ENCODE measurements at regions not wholly inside any gene's neighbourhood (a gene's known extent, or its start where the extent isn't known, plus 50 kb on each side); places are given as distances from the start of the nearest gene placed in this dataset.

GRCh38 chr3:152184971-152185686, 83.6 kb upstream of the MBNL1 start:
- intact Hi-C loops (cut with DNase I; ENCODE audit: low total_unique reads): no loop called here
- TF ChIP-seq POLR2A (IDR thresholded peaks at IDR 0.05) (no peak), CTCF (IDR thresholded peaks at IDR 0.05) (no peak)
- 91 to 94% methylated on average over 5 of the region's 5 CpGs for WGBS, 2 donors
- H3K4me3 ChIP-seq (ENCODE audit: low read depth, poor library complexity, severe bottlenecking): no peak overlapping the region
- no peak for DNase-seq (ENCODE audit: low spot score in 2 of 2)

DNA sequence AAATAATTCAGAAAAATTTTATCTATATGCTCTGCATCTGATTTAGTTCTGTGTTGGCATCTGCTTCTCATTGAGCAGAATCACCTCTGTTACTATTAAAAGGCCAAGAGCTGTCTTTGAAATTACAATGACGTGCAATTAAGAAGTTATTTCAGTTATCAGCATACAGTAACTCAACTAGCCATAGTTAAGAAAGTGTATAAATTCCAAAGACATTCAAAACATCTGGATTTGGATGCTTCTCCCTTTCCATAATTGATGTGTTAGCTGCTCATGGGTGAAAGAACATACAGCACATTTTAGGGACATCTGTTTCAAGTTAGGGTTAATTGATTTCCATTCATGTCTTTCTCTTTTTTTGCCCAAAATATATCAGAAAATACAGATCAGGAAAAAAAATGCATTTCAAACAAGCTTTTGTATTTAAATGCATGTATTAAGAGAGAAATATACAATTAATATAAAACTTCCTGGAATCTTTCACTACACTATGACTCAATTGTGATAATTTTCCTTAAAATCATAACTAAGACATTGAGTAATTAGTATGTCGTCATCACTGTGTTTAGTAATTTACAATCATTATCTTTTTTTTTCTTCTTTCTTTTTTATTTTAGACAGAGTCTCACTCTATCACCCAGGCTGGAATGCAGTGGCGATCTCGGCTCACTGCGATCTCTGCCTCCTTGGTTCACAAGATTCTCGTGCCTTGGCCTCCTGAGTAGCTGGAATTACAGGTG, 82.7 kb upstream of the MBNL1 start:
- no peak for TF ChIP-seq CTCF (IDR thresholded peaks at IDR 0.05)
- TF ChIP-seq POLR2A (IDR thresholded peaks at IDR 0.05): no peak
- intact Hi-C loops (cut with DNase I; ENCODE audit: low total_unique reads): no loop called here
- 74 to 79% methylated on average over 6 of the region's 6 CpGs for WGBS, 2 donors
- no peak overlapping the region for H3K4me3 ChIP-seq (ENCODE audit: low read depth, poor library complexity, severe bottlenecking)
- no peak for DNase-seq (ENCODE audit: low spot score in 2 of 2)

- no peak for DNase-seq (ENCODE audit: low spot score in 2 of 2)
- TF ChIP-seq POLR2A (IDR thresholded peaks at IDR 0.05): no peak
- no peak for TF ChIP-seq CTCF (IDR thresholded peaks at IDR 0.05)
- WGBS, 2 donors: 80 to 84% methylated on average over 2 of the region's 2 CpGs
- intact Hi-C loops (cut with DNase I; ENCODE audit: low total_unique reads): no loop called here
- no peak overlapping the region for H3K4me3 ChIP-seq (ENCODE audit: low read depth, poor library complexity, severe bottlenecking)
These were observed 78.0 kb upstream of the MBNL1 start for GRCh38 chr3:152190636-152191183.

- no peak for TF ChIP-seq POLR2A (IDR thresholded peaks at IDR 0.05)
- TF ChIP-seq CTCF (IDR thresholded peaks at IDR 0.05): no peak
- no peak overlapping the region for H3K4me3 ChIP-seq (ENCODE audit: low read depth, poor library complexity, severe bottlenecking)
- WGBS, 2 donors: 76 to 83% methylated on average over 4 of the region's 4 CpGs
- DNase-seq (ENCODE audit: low spot score in 2 of 2): no peak
- intact Hi-C loops (cut with DNase I; ENCODE audit: low total_unique reads): no loop called here
These were observed 76.7 kb upstream of the MBNL1 start for GRCh38 chr3:152192050-152192449.

- intact Hi-C loops (cut with DNase I; ENCODE audit: low total_unique reads): no loop called here
- 78 to 79% methylated on average over 5 of the region's 5 CpGs for WGBS, 2 donors
- DNase-seq (ENCODE audit: low spot score in 2 of 2): no peak
- TF ChIP-seq POLR2A (IDR thresholded peaks at IDR 0.05): no peak
- no peak for TF ChIP-seq CTCF (IDR thresholded peaks at IDR 0.05)
- no peak overlapping the region for H3K4me3 ChIP-seq (ENCODE audit: low read depth, poor library complexity, severe bottlenecking)
These were observed 75.6 kb upstream of the MBNL1 start for GRCh38 chr3:152192936-152193672.
